Brain microvascular endothelial cell (primary cell): ENCODE measurements at regions not wholly inside any gene's neighbourhood (a gene's known extent, or its start where the extent isn't known, plus 50 kb on each side); places are given as distances from the start of the nearest gene placed in this dataset.
"Not testable (repeated sequence)": the region's sequence is repeated elsewhere in the genome, so short reads cannot be mapped to it uniquely, and the experiment has no call there.

Source experiments
- DNase-seq: peaks from one replicate; pipeline ENCODE4 v3.0.0-alpha.2; 2020
- H3K27ac ChIP-seq: fragments of 250-450 bp; sonication (Bioruptor Pico); 2 replicates; pipeline ENCODE4 v1.5.1; 2020; ENCODE audit warnings: mild to moderate bottlenecking, moderate library complexity
- H3K27me3 ChIP-seq: fragments of 250-450 bp; sonication (Bioruptor Pico); replicated peaks from 2 replicates; pipeline ENCODE4 v1.5.1; 2020; ENCODE audit warnings: mild to moderate bottlenecking
- H3K36me3 ChIP-seq: fragments of 250-450 bp; sonication (Bioruptor Pico); replicated peaks from 2 replicates; pipeline ENCODE4 v1.5.1; 2020; ENCODE audit warnings: mild to moderate bottlenecking
- H3K4me3 ChIP-seq: 2 replicates; pipeline ENCODE4 v1.5.1; 2011; ENCODE audit warnings: low read depth, mild to moderate bottlenecking, control low read depth, low read length, moderate library complexity
- CTCF ChIP-seq: IDR thresholded peaks from 2 replicates; pipeline ENCODE4 v1.5.1; 2011; ENCODE audit warnings: low read depth, mild to moderate bottlenecking, moderate library complexity, low read length, control low read depth, inconsistent platforms; ENCODE audit errors: missing control alignments
- in situ Hi-C: cut with HindIII; loops from 2 replicates; pipeline ENCODE4 v1.10.0; 2017; ENCODE audit warnings: low sequenced_read_pairs, low pct_ligation_motif_present

GRCh38 chrX:151085207-151085606 lies 91.2 kb upstream of the GPR50 start:
- in situ Hi-C loops, result loop anchor here (10.0 kb wide), 1 partner anchor 310 kb away; no protein-coding TSS in a partner anchor
- H3K27ac ChIP-seq, result no peak overlapping the region

GRCh38 chrX:151088221-151088620 lies 88.2 kb upstream of the GPR50 start:
- TF ChIP-seq CTCF, result no peak
- H3K4me3 ChIP-seq, result no peak overlapping the region
- in situ Hi-C loops, result loop anchor here (10.0 kb wide), 1 partner anchor 313 kb away; no protein-coding TSS in a partner anchor

More at GRCh38 chrX:151085207-151085606, 91.2 kb upstream of the GPR50 start:
- TF ChIP-seq CTCF, result no peak
- Histone ChIP-seq H3K27me3 (no peaks in the 10 kb centered on the region), H3K4me3 (no peak overlapping the region), H3K36me3 (no peaks in the 10 kb centered on the region)
- DNase-seq, result no peak

DNA sequence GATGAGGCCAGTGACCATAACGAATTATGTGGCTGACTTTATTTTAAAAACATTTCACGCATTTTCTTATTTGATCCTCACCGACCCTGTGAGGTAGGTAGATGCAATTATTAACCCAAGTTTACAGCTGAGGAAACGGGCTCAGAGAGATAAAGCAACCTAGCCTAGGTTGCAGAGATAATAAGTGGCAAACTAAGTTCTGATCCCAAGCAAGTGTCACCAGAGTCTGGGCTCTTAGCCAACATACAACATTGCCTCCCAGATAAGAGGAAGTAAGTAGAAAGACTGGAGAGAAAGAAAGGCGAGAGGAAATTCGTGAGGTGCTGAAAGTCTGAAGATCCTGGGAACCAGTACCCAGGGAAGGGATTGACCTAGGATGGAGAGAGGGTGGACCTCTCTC lies 77.4 kb upstream of the GPR50 start:
- Histone ChIP-seq H3K36me3 (no peaks in the 10 kb centered on the region), H3K27me3 (no peaks in the 10 kb centered on the region), H3K27ac (no peak overlapping the region), H3K4me3 (no peak overlapping the region)
- DNase-seq, result no peak
- TF ChIP-seq CTCF, result no peak
- in situ Hi-C loops, result no loop called here

More at GRCh38 chrX:151088221-151088620, 88.2 kb upstream of the GPR50 start:
- Histone ChIP-seq H3K27ac (no peak overlapping the region), H3K27me3 (no peaks in the 10 kb centered on the region), H3K36me3 (no peaks in the 10 kb centered on the region)
- no peak for DNase-seq

GRCh38 chrX:151100799-151101198 lies 75.6 kb upstream of the GPR50 start:
- in situ Hi-C loops, result no loop called here
- Histone ChIP-seq H3K4me3 (no peak overlapping the region), H3K36me3 (no peaks in the 10 kb centered on the region), H3K27ac (no peak overlapping the region), H3K27me3 (no peaks in the 10 kb centered on the region)
- no peak for DNase-seq
- no peak for TF ChIP-seq CTCF

- H3K4me3 ChIP-seq, in situ Hi-C loops, H3K36me3 ChIP-seq, DNase-seq, H3K27ac ChIP-seq, H3K27me3 ChIP-seq: not testable (repeated sequence)
Measured at GRCh38 chrX:151113200-151113599, 63.2 kb upstream of the GPR50 start.
